Neural cell (in vitro differentiated cells): ENCODE measurements at regions not wholly inside any gene's neighbourhood (a gene's known extent, or its start where the extent isn't known, plus 50 kb on each side); places are given as distances from the start of the nearest gene placed in this dataset.

Experiments used
- H2AFZ ChIP-seq: fragments of 200-600, 300-800 bp; sonication (generic), shearing (Covaris generic); 2 replicates; pipeline ENCODE4 v1.6.0; 2014; ENCODE audit warnings: low read depth, mild to moderate bottlenecking, antibody characterized with exemption, low read length, moderate library complexity
- H3F3A ChIP-seq: fragments of 200-600 bp; shearing (Covaris generic); 2 replicates; pipeline ENCODE4 v1.6.1; 2016; ENCODE audit warnings: mild to moderate bottlenecking, moderate library complexity, mixed read lengths, antibody characterized with exemption, low read length; ENCODE audit not compliant: insufficient read depth, poor library complexity, severe bottlenecking
- H3K27ac ChIP-seq: fragments of 200-600, 300-800 bp; sonication (generic), shearing (Covaris generic); 2 replicates; pipeline ENCODE4 v1.5.1; 2014; ENCODE audit warnings: mild to moderate bottlenecking, low read length, moderate library complexity
- H3K27me3 ChIP-seq: fragments of 300-800, 200-600 bp; sonication (generic), shearing (Covaris generic); 2 replicates; pipeline ENCODE4 v1.6.0; 2014; ENCODE audit warnings: mild to moderate bottlenecking, low read depth, low read length, moderate library complexity; ENCODE audit not compliant: insufficient read depth
- H3K36me3 ChIP-seq: fragments of 300-800, 200-600 bp; sonication (generic), shearing (Covaris generic); 2 replicates; pipeline ENCODE4 v1.5.1; 2014; ENCODE audit warnings: mild to moderate bottlenecking, antibody characterized with exemption, low read length, moderate library complexity; ENCODE audit not compliant: insufficient read depth
- H3K4me2 ChIP-seq: fragments of 300-800, 200-600 bp; sonication (generic), shearing (Covaris generic); 2 replicates; pipeline ENCODE4 v1.6.0; 2014; ENCODE audit warnings: mild to moderate bottlenecking, low read length
- H3K4me3 ChIP-seq: fragments of 300-800, 200-600 bp; sonication (generic), shearing (Covaris generic); 2 replicates; pipeline ENCODE4 v1.5.1; 2014; ENCODE audit warnings: mild to moderate bottlenecking, low read length, moderate library complexity
- H3K79me2 ChIP-seq: fragments of 200-600 bp; shearing (Covaris generic); replicated peaks from 2 replicates; pipeline ENCODE4 v1.6.0; 2014; ENCODE audit warnings: mild to moderate bottlenecking, low read length, moderate library complexity; ENCODE audit not compliant: insufficient read depth
- H3K9ac ChIP-seq: fragments of 300-800, 200-600 bp; sonication (generic), shearing (Covaris generic); 2 replicates; pipeline ENCODE4 v1.6.1; 2016; ENCODE audit warnings: mild to moderate bottlenecking, low read length, mixed read lengths
- H3K9me2 ChIP-seq: fragments of 200-600 bp; shearing (Covaris generic); 2 replicates; pipeline ENCODE4 v1.6.1; 2016; ENCODE audit warnings: mild to moderate bottlenecking, low read length, mixed read lengths; ENCODE audit not compliant: insufficient read depth
- H3K9me3 ChIP-seq: fragments of 200-600, 300-800 bp; sonication (generic), shearing (Covaris generic); 2 replicates; pipeline ENCODE4 v1.6.1; 2016; ENCODE audit warnings: mild to moderate bottlenecking, mixed run types, low read length, moderate library complexity, mixed read lengths
- H4K20me1 ChIP-seq: fragments of 200-600 bp; shearing (Covaris generic); 2 replicates; pipeline ENCODE4 v1.6.1; 2016; ENCODE audit warnings: mild to moderate bottlenecking, mixed run types; ENCODE audit not compliant: insufficient read depth
- CTCF ChIP-seq: fragments of 450-650 bp; IDR thresholded peaks from 2 replicates; pipeline ENCODE4 v1.5.1; 2014; ENCODE audit warnings: antibody characterized with exemption, mild to moderate bottlenecking, moderate library complexity; ENCODE audit not compliant: poor library complexity, severe bottlenecking
- EP300 ChIP-seq: fragments of 450-650 bp; conservative IDR thresholded peaks from 2 replicates; pipeline ENCODE4 v1.6.1; 2014; ENCODE audit warnings: antibody characterized with exemption, mild to moderate bottlenecking, moderate library complexity; ENCODE audit not compliant: poor library complexity, severe bottlenecking
- EZH2 ChIP-seq: fragments of 200-600, 300-800 bp; shearing (Covaris generic), sonication (generic); IDR thresholded peaks from 2 replicates; pipeline ENCODE4 v1.6.1; 2014; ENCODE audit warnings: antibody characterized with exemption, low read length, borderline replicate concordance, mild to moderate bottlenecking; ENCODE audit not compliant: insufficient read depth, poor library complexity, severe bottlenecking
- MXI1 ChIP-seq: fragments of 450-650 bp; conservative IDR thresholded peaks from 2 replicates; pipeline ENCODE4 v1.6.1; 2014; ENCODE audit warnings: antibody characterized with exemption, mild to moderate bottlenecking; ENCODE audit not compliant: poor library complexity, severe bottlenecking
- POLR2AphosphoS5 ChIP-seq: IDR thresholded peaks from 2 replicates; pipeline ENCODE4 v1.6.1; 2012
- RAD21 ChIP-seq: fragments of 450-650 bp; conservative IDR thresholded peaks from 2 replicates; pipeline ENCODE4 v1.6.1; 2014; ENCODE audit warnings: antibody characterized with exemption, mild to moderate bottlenecking, moderate library complexity
- REST ChIP-seq: IDR thresholded peaks from 2 replicates; pipeline ENCODE4 v1.6.1; 2012; ENCODE audit warnings: borderline replicate concordance
- SMC3 ChIP-seq: fragments of 450-650 bp; conservative IDR thresholded peaks from 2 replicates; pipeline ENCODE4 v1.6.1; 2014; ENCODE audit warnings: antibody characterized with exemption, mild to moderate bottlenecking, moderate library complexity; ENCODE audit not compliant: poor library complexity
- TAF1 ChIP-seq: IDR thresholded peaks from 2 replicates; pipeline ENCODE4 v1.6.1; 2012; ENCODE audit warnings: low read depth

DNA sequence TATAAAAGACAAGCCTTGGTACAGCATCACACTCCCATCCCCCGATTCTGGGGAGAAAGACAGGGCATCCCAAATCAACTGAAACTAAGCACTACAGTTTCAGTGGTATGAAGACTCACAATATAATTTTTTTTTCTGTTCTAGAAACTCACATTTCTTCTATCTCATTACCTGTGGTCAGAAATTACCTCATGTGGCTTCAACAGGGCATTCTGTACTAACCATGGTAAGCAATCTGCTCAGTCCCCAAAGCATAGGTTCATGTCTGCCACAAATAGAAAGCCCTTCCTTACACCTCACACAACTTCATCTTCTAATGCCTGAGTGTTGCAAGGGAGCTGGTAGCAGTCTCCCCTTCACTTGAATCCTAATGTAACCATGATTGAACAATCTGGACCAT, 147.4 kb upstream of the POU2AF2 start:
- H3K79me2 ChIP-seq, result no peaks in the 10 kb centered on the region
- no peaks in the 10 kb centered on the region for H3K9me3 ChIP-seq
- no peak overlapping the region for H3K4me3 ChIP-seq
- H4K20me1 ChIP-seq, result no peaks in the 10 kb centered on the region
- no peak overlapping the region for H3K27ac ChIP-seq
- H3K9ac ChIP-seq, result no peak overlapping the region
- no peaks in the 10 kb centered on the region for H3F3A ChIP-seq
- TF ChIP-seq EP300 (no peak), CTCF (no peak), POLR2AphosphoS5 (no peak), SMC3 (no peak)
- no peak overlapping the region for H3K4me2 ChIP-seq
- no peaks in the 10 kb centered on the region for H3K36me3 ChIP-seq
- no peak overlapping the region for H2AFZ ChIP-seq
- H3K9me2 ChIP-seq, result no peaks in the 10 kb centered on the region
- H3K27me3 ChIP-seq, result no peaks in the 10 kb centered on the region

DNA sequence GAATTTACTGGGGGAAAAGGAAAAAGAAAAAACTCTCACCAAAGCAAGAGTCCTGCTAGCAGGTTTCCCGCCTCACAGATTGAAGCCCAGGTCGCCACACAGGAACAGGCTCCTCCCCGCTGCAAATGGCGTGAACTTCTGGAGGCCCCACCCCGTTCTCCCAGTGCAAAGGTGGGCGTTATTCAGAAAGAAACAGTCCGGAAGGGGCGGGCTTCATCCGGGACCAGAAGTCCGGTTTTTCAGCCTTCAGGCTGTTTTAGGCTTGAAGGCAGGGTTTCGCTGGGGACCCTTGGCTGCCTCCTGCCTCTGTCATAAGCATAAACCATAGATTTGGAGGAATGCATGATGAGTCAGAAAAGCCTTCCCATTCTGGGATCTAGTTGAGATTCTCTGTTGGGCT, 148.3 kb upstream of the POU2AF2 start:
- H3K4me2 ChIP-seq, result no peak overlapping the region
- H3K36me3 ChIP-seq, result no peaks in the 10 kb centered on the region
- no peaks in the 10 kb centered on the region for H3F3A ChIP-seq
- H4K20me1 ChIP-seq, result no peaks in the 10 kb centered on the region
- no peak overlapping the region for H3K9ac ChIP-seq
- H3K9me2 ChIP-seq, result no peaks in the 10 kb centered on the region
- H3K27ac ChIP-seq, result no peak overlapping the region
- TF ChIP-seq TAF1 (no peak), RAD21 (no peak), EP300 (no peak), REST (no peak), POLR2AphosphoS5 (no peak), MXI1 (no peak), CTCF (no peak), SMC3 (no peak), EZH2 (no peak)
- no peaks in the 10 kb centered on the region for H3K27me3 ChIP-seq
- no peak overlapping the region for H2AFZ ChIP-seq
- no peaks in the 10 kb centered on the region for H3K79me2 ChIP-seq
- H3K9me3 ChIP-seq, result no peaks in the 10 kb centered on the region
- H3K4me3 ChIP-seq, result no peak overlapping the region
